HG03571 (cell line): ENCODE measurements at regions not wholly inside any gene's neighbourhood (a gene's known extent, or its start where the extent isn't known, plus 50 kb on each side); places are given as distances from the start of the nearest gene placed in this dataset.
A peak's percentile ranks its signal among the peaks of the same experiment; 100 is the strongest.

Experiments used
- ATAC-seq: cut with Tn5 transposase; IDR thresholded peaks from one replicate; pipeline ENCODE4 v1.9.1; 2021; ENCODE audit not compliant: unreplicated experiment

GRCh38 chr4:180493299-180493698, 1749.9 kb upstream of the TENM3 start:
- ATAC-seq: no peak

GRCh38 chr4:180500154-180500553, 1743.0 kb upstream of the TENM3 start:
- ATAC-seq: no peak

- no peak for ATAC-seq
Observed at GRCh38 chr4:180512801-180513475, 1730.3 kb upstream of the TENM3 start.

DNA sequence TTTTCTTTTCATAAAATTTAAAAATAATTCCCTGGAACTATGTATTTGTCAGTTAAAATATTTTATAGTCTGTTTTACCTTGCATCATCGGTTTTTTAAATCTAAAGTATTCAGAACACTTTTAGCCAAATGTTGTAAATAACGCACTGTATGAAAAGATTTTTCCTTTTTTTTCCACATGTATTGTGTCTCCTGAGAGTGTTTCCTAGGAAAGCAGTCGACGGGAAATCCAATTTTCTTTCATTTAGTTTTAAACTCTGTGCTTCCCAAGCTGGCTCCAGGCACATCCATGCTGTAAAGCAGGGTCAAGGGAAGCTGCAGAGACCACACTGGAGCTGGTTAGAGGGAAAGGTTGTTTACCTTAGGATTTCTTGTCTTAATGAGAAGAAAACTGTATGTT, 1724.3 kb upstream of the TENM3 start:
- no peak for ATAC-seq

DNA sequence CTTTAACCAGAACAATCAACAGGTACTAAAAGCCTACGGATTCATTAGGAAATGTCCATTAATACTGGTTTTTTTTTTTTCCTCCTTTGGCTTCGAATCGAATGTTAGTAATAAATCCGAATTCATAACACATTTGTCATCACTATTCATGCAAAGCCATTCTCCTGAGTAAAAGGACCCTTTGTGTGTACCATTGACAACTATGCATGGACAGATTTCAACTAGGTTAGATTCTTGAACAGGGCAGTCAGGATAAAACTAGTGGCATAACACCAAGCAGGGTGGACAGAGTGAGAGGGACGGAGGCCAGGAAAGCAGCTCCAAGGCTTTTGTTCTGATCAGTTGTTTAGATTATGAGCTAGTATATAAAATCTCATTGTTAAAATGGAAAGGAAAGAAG, 1722.0 kb upstream of the TENM3 start:
- no peak for ATAC-seq

GRCh38 chr4:180525523-180526077, 1717.6 kb upstream of the TENM3 start:
- ATAC-seq: no peak

GRCh38 chr4:180528003-180528402, 1715.2 kb upstream of the TENM3 start:
- no peak for ATAC-seq

- no peak for ATAC-seq
Observed at GRCh38 chr4:180530787-180531186, 1712.4 kb upstream of the TENM3 start.

DNA sequence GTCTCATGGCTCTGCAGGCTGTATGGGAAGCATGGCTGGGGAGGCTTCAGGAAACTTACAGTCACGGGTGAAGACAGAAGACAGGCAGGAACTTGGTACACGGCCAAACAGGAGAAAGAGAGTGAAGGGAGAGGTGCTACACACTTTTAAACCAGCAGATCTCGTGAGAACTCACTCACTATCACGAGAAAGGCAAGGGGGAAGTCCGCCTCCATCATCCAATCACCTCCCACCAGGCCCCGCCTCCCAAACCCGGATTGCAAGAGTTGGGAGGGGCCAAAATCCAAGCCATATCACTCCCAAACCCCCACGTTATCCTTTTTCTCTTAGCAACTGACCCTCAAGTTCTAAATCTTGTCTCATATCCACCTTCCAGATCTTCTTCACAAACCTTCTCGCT, 1710.5 kb upstream of the TENM3 start:
- no peak for ATAC-seq

DNA sequence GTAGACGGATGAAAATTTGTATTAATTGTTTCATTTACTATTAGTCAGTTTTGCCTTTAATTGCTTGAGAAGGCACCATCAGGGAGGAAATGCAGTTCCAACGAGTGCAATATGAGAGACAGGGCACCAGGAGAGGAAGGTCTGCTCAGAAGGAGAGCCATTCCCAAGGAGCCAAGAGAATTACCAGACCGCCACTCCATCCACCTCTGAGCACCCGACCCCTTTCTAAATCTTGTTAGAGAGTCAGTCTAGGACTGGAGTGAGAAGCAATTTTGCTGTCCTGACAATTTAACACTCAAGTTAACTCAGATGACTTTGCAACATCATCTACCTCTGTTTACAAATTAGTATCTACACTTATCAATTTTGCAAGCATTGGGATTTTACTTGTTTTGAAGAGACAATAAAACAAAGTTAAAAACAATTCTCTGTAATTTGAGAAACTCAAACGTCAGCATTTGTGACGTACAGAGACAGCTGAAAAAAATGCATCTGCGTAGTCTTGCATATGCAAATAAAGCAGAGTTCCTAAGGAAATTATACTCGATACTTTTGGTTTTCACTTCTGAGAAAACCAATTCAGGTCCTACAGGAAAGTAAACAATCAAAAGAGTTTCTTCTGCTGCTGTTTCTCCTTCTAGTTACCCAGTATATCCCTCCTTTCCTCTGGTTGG, 1704.7 kb upstream of the TENM3 start:
- ATAC-seq: no peak

- peak; percentile 51 for ATAC-seq
Observed at GRCh38 chr4:180539284-180539683, 1703.9 kb upstream of the TENM3 start.

GRCh38 chr4:180541678-180542077, 1701.5 kb upstream of the TENM3 start:
- ATAC-seq: no peak

- no peak for ATAC-seq
Observed at GRCh38 chr4:180542445-180543100, 1700.6 kb upstream of the TENM3 start.

DNA sequence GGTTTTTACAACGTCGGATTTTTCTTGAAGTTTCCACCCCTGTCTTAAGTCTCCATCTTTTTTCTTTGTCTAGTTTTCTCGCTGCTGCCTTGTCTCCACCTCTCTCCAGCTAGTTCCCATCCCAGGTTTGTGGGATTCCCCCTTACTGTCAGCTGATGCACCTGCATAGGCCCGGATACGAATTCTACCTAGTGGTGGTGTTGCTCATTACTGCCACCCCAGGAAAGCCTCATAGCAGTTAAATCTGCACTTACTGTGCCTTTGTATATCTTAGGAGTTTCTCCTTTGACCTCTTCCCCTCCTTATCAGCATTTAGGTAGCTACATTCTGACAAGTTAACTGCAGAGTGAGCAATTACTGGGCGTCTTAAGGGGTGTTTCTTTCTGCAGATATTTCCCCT, 1693.1 kb upstream of the TENM3 start:
- no peak for ATAC-seq

DNA sequence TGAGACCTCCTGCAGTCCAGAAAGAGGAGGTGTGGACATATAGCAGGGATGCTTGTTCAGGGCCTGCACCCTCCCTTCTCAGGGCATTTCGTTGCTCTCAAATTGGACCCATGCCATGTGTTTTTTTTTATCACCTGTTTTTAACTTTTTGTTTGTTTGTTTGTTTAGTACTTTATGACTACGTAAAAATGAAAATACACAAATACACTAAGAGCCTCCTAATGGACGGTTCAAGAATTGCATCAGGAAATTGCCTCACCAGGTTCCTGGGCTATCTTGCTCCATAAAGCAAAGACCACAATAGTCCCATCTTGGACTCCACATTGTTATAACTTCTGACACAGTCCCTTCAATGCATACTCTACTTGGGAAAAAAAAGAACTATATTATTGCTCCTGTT, 1685.9 kb upstream of the TENM3 start:
- ATAC-seq: no peak

DNA sequence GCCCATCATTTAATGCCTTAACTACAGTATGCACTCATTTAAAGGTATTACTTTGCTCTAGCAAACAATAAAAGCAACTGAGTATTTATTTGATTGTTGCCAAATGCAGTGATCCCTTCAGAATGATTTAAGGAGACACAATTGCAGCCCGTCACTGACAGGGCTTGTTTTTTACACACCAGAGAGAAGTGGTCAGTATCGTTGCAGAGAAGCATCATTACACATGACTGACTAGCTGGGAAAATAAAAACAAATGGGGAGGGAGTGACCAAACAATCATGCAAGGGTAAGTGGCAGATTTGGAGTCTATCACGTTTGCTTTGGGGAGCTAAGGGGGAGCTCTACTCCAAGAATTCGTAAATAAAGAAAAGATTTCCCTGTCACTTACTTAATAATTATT, 1685.3 kb upstream of the TENM3 start:
- no peak for ATAC-seq

DNA sequence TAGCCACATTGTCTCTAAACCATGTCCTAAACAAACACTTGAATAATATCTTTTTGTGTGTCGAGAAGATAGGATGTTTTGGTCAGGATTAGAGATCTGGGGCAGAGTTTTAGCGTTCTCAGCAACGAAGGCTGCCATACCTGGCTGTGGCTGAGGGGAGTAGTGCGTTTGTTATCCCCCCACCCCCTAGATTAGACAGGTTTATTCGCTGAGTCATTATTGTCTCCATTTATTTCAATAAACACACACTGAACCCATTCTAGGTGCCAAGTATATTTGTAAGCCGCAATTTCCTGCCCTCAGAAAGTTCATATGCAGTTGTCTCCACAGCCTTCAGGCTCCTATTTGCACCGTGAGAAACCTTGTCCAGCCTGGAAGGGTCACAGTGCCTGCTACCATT, 1684.8 kb upstream of the TENM3 start:
- ATAC-seq: no peak

- no peak for ATAC-seq
Observed at GRCh38 chr4:180560896-180561295, 1682.3 kb upstream of the TENM3 start.

DNA sequence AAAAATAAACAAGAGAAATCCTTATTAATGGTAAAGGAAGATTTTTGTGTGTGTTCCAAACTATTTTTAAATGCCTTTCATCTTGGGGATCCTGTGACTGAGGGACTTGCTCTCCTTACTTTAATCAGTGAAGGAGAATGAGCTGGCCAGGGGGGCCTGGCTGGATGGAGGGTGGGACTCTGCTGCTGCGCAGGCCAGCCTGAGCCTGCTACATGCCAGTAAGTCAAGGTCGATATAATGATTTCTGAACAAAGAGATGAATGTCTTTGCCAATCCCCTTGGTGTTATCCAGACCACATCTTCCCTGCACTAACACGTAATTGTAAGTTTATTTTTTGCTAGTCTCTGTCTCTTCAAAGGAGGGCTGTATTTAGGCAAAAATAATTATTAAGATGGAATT, 1679.2 kb upstream of the TENM3 start:
- ATAC-seq: no peak

- no peak for ATAC-seq
Observed at GRCh38 chr4:180564448-180564847, 1678.8 kb upstream of the TENM3 start.

- no peak for ATAC-seq
Observed at GRCh38 chr4:180565856-180566431, 1677.3 kb upstream of the TENM3 start.

DNA sequence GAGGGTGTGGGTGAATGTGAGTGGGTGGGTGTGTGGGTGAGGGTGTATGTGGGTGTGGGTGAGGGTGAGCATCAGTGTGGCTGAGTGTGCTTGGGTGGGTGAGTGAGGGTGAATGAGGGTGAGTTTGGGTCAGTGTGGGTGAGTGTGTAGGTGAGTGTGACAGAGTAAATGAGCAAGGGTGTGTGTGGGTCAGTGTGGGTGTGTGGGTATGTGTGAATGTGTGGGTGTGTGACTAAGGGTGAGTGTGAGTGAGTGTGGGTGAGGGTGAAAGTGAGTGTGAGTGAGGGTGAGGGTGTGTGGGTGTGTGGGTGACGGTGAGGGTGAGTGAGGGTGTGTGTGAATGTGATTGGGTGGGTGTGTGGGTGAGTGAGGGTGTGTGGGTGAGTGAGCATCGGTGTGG, 1676.7 kb upstream of the TENM3 start:
- no peak for ATAC-seq
